KMS-11 (cell line): ENCODE measurements at regions not wholly inside any gene's neighbourhood (a gene's known extent, or its start where the extent isn't known, plus 50 kb on each side); places are given as distances from the start of the nearest gene placed in this dataset.

Source experiments
- H2AFZ ChIP-seq: fragments of 200-600 bp; sonication (generic); 2 replicates; pipeline ENCODE4 v1.6.1; 2016; ENCODE audit warnings: antibody characterized with exemption, mixed run types, low read depth
- H3K27ac ChIP-seq: fragments of 200-600 bp; sonication (generic); 2 replicates; pipeline ENCODE4 v1.6.1; 2016; ENCODE audit warnings: mild to moderate bottlenecking, mixed run types
- H3K27me3 ChIP-seq: fragments of 200-600 bp; sonication (generic); 2 replicates; pipeline ENCODE4 v1.6.1; 2017; ENCODE audit warnings: mild to moderate bottlenecking, low read depth, mixed run types, moderate library complexity; ENCODE audit not compliant: insufficient read depth
- H3K36me3 ChIP-seq: fragments of 200-600 bp; sonication (generic); 2 replicates; pipeline ENCODE4 v1.6.1; 2017; ENCODE audit warnings: mild to moderate bottlenecking, mixed run types; ENCODE audit not compliant: insufficient read depth
- H3K4me1 ChIP-seq: fragments of 200-600 bp; sonication (generic); 2 replicates; pipeline ENCODE4 v1.6.1; 2016; ENCODE audit warnings: mild to moderate bottlenecking, low read depth, mixed run types; ENCODE audit not compliant: poor library complexity, severe bottlenecking
- H3K4me2 ChIP-seq: fragments of 200-600 bp; sonication (generic); 2 replicates; pipeline ENCODE4 v1.7.0; 2016; ENCODE audit warnings: mild to moderate bottlenecking, mixed run types
- H3K4me3 ChIP-seq: fragments of 200-600 bp; sonication (generic); IDR thresholded peaks from 2 replicates; pipeline ENCODE4 v1.6.1; 2017; ENCODE audit warnings: low read depth, low read length, mixed read lengths; ENCODE audit not compliant: insufficient read depth
- H3K79me2 ChIP-seq: fragments of 200-600 bp; sonication (generic); 2 replicates; pipeline ENCODE4 v1.6.1; 2016; ENCODE audit warnings: low read depth, mixed run types; ENCODE audit not compliant: insufficient read depth
- H3K9ac ChIP-seq: fragments of 200-600 bp; sonication (generic); 2 replicates; pipeline ENCODE4 v1.6.1; 2016; ENCODE audit warnings: mild to moderate bottlenecking, mixed run types
- H4K20me1 ChIP-seq: fragments of 200-600 bp; sonication (generic); 2 replicates; pipeline ENCODE4 v1.6.1; 2016; ENCODE audit warnings: mild to moderate bottlenecking, mixed run types; ENCODE audit not compliant: insufficient read depth
- CTCF ChIP-seq: fragments of 200-600 bp; sonication (generic); conservative IDR thresholded peaks from 2 replicates; pipeline ENCODE4 v1.6.1; 2017; ENCODE audit warnings: low read depth, mild to moderate bottlenecking, antibody characterized with exemption, low read length, moderate library complexity, mixed read lengths

- Histone ChIP-seq H3K9ac (no peak overlapping the region), H3K27ac (no peak overlapping the region), H3K4me2 (no peak overlapping the region), H3K4me3 (no peak overlapping the region), H3K27me3 (no peaks in the 10 kb centered on the region), H3K4me1 (no peaks in the 10 kb centered on the region), H4K20me1 (no peaks in the 10 kb centered on the region), H3K36me3 (no peaks in the 10 kb centered on the region), H2AFZ (no peak overlapping the region), H3K79me2 (no peaks in the 10 kb centered on the region)
- no peak for TF ChIP-seq CTCF
These were observed 113.7 kb upstream of the ADARB2 start for GRCh38 chr10:1850971-1851527.

GRCh38 chr10:1847361-1847760, 110.0 kb upstream of the ADARB2 start:
- Histone ChIP-seq H3K79me2 (no peaks in the 10 kb centered on the region), H3K27ac (no peak overlapping the region), H2AFZ (no peak overlapping the region), H3K4me3 (no peak overlapping the region), H3K27me3 (no peaks in the 10 kb centered on the region), H3K36me3 (no peaks in the 10 kb centered on the region), H3K9ac (no peak overlapping the region), H3K4me1 (no peaks in the 10 kb centered on the region), H3K4me2 (no peak overlapping the region), H4K20me1 (no peaks in the 10 kb centered on the region)
- TF ChIP-seq CTCF, result no peak

- no peaks in the 10 kb centered on the region for H3K27me3 ChIP-seq
- TF ChIP-seq CTCF, result no peak
- H3K4me1 ChIP-seq, result no peaks in the 10 kb centered on the region
- no peaks in the 10 kb centered on the region for H4K20me1 ChIP-seq
- H3K36me3 ChIP-seq, result no peaks in the 10 kb centered on the region
- no peak overlapping the region for H3K4me3 ChIP-seq
- H3K27ac ChIP-seq, result no peak overlapping the region
- H2AFZ ChIP-seq, result no peak overlapping the region
- H3K9ac ChIP-seq, result no peak overlapping the region
- no peak overlapping the region for H3K4me2 ChIP-seq
- no peaks in the 10 kb centered on the region for H3K79me2 ChIP-seq
These were observed 108.7 kb upstream of the ADARB2 start for GRCh38 chr10:1846032-1846431.

GRCh38 chr10:1841759-1842158, 104.4 kb upstream of the ADARB2 start:
- Histone ChIP-seq H3K4me1 (no peaks in the 10 kb centered on the region), H4K20me1 (no peaks in the 10 kb centered on the region), H3K27me3 (no peaks in the 10 kb centered on the region), H3K4me3 (no peak overlapping the region), H2AFZ (no peak overlapping the region), H3K36me3 (no peaks in the 10 kb centered on the region), H3K79me2 (no peaks in the 10 kb centered on the region), H3K4me2 (no peak overlapping the region), H3K9ac (no peak overlapping the region), H3K27ac (no peak overlapping the region)
- TF ChIP-seq CTCF, result no peak
